ENCODE measurements at regions not wholly inside any gene's neighbourhood (a gene's known extent, or its start where the extent isn't known, plus 50 kb on each side); places are given as distances from the start of the nearest gene placed in this dataset.

DNA sequence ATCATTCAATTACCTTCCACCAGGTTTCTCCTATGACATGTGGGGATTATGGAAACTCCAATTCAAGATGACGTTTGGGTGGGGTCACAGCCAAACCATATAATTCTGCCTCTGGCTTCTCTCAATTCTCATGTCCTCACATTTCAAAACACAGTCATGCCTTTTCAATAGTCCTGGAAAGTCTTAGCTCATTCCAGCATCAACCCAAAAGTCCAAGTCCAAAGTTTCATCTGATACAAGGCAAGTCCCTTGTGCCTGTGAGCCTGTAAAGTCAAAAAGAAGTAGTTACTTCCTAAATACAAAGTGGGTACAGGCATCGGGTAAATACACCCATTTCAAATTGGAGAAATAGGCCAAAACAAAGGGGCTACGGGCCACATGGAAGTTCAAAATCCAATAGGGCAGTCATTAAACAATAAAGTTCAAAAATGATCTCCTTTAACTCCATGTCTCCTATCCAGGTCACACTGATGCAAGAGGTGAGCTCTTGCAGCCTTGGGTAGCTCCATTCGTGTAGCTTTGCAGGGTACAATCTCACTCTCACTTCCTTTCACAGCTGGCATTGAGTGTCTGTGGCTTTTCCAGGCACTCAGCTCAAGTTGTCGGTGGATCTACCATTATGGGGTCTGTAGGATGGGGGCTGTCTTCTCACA is 112.9 kb downstream of the FCRL5 start:
- H2AFZ ChIP-seq (ENCODE audit: insufficient read depth, low read length, poor library complexity): no peak overlapping the region
- no peak overlapping the region for H2BK5ac ChIP-seq (ENCODE audit: low read depth, low read length, poor library complexity)
- no peak overlapping the region for H3K4me2 ChIP-seq (ENCODE audit: low read length)
- H3K18ac ChIP-seq (ENCODE audit: low read length): no peak overlapping the region
- no peak overlapping the region for H2BK120ac ChIP-seq (ENCODE audit: insufficient read depth, low read length, poor library complexity)
- peaks cover 4% of the 10 kb centered on the region for H3K27me3 ChIP-seq (ENCODE audit: insufficient read depth, low read length)
- H3K9ac ChIP-seq (ENCODE audit: low read length): no peak overlapping the region
- no peaks in the 10 kb centered on the region for H3K9me3 ChIP-seq (ENCODE audit: insufficient read depth, low read depth, low read length)
- no peak overlapping the region for H4K8ac ChIP-seq (ENCODE audit: low read depth, low read length)
- no peaks in the 10 kb centered on the region for H3K79me1 ChIP-seq (ENCODE audit: low read length)
- H2AK5ac ChIP-seq (ENCODE audit: low read length): no peak overlapping the region
- no peak for DNase-seq
- H3K79me2 ChIP-seq (ENCODE audit: control insufficient read depth, insufficient read depth, low read length, poor library complexity): no peaks in the 10 kb centered on the region
- no peak overlapping the region for H4K91ac ChIP-seq (ENCODE audit: low read depth, low read length)
- no peak overlapping the region for H3K14ac ChIP-seq (ENCODE audit: low read length)
- no CpG with 5 or more reads among the region's 5 CpGs for WGBS (ENCODE audit: extremely low coverage, insufficient coverage, insufficient read length)
- no peak overlapping the region for H3K23ac ChIP-seq (ENCODE audit: low read length)
- H4K12ac ChIP-seq (ENCODE audit: low read depth, low read length): no peak overlapping the region
- no peak overlapping the region for H3K4me3 ChIP-seq (ENCODE audit: low read depth, low read length)
- H3K4ac ChIP-seq (ENCODE audit: low read depth, low read length): no peak overlapping the region
- H3K27ac ChIP-seq (ENCODE audit: low read depth, low read length): no peak overlapping the region
- no peak overlapping the region for H2BK12ac ChIP-seq (ENCODE audit: low read length)
- H3K36me3 ChIP-seq (ENCODE audit: control insufficient read depth in 1 of 2, insufficient read depth in 2 of 2, low read length in 2 of 2): no peaks in the 10 kb centered on the region
- peaks cover 0 to 2% of the 10 kb centered on the region in 2 experiments for H3K4me1 ChIP-seq (ENCODE audit: control insufficient read depth in 1 of 2, insufficient read depth in 2 of 2, low read length in 2 of 2)

- no peak overlapping the region for H3K4me3 ChIP-seq (ENCODE audit: low read depth, low read length)
- no peak overlapping the region for H4K8ac ChIP-seq (ENCODE audit: low read depth, low read length)
- no peak overlapping the region for H4K12ac ChIP-seq (ENCODE audit: low read depth, low read length)
- DNase-seq: no peak
- H3K14ac ChIP-seq (ENCODE audit: low read length): no peak overlapping the region
- no peaks in the 10 kb centered on the region for H3K79me2 ChIP-seq (ENCODE audit: control insufficient read depth, insufficient read depth, low read length, poor library complexity)
- no peak overlapping the region for H3K23ac ChIP-seq (ENCODE audit: low read length)
- no peak overlapping the region for H2BK5ac ChIP-seq (ENCODE audit: low read depth, low read length, poor library complexity)
- peaks cover 0 to 2% of the 10 kb centered on the region in 2 experiments for H3K4me1 ChIP-seq (ENCODE audit: control insufficient read depth in 1 of 2, insufficient read depth in 2 of 2, low read length in 2 of 2)
- H2AFZ ChIP-seq (ENCODE audit: insufficient read depth, low read length, poor library complexity): no peak overlapping the region
- no peak overlapping the region for H4K91ac ChIP-seq (ENCODE audit: low read depth, low read length)
- no peak overlapping the region for H3K27ac ChIP-seq (ENCODE audit: low read depth, low read length)
- H3K79me1 ChIP-seq (ENCODE audit: low read length): no peaks in the 10 kb centered on the region
- no peak overlapping the region for H3K9ac ChIP-seq (ENCODE audit: low read length)
- no peak overlapping the region for H3K4me2 ChIP-seq (ENCODE audit: low read length)
- peaks cover 4% of the 10 kb centered on the region for H3K27me3 ChIP-seq (ENCODE audit: insufficient read depth, low read length)
- H3K36me3 ChIP-seq (ENCODE audit: control insufficient read depth in 1 of 2, insufficient read depth in 2 of 2, low read length in 2 of 2): no peaks in the 10 kb centered on the region
- H2AK5ac ChIP-seq (ENCODE audit: low read length): no peak overlapping the region
- no peak overlapping the region for H3K4ac ChIP-seq (ENCODE audit: low read depth, low read length)
- H2BK120ac ChIP-seq (ENCODE audit: insufficient read depth, low read length, poor library complexity): no peak overlapping the region
- no peak overlapping the region for H3K18ac ChIP-seq (ENCODE audit: low read length)
- H2BK12ac ChIP-seq (ENCODE audit: low read length): no peak overlapping the region
- H3K9me3 ChIP-seq (ENCODE audit: insufficient read depth, low read depth, low read length): no peaks in the 10 kb centered on the region
These were observed 113.7 kb downstream of the FCRL5 start for GRCh38 chr1:157438613-157439012.

DNA sequence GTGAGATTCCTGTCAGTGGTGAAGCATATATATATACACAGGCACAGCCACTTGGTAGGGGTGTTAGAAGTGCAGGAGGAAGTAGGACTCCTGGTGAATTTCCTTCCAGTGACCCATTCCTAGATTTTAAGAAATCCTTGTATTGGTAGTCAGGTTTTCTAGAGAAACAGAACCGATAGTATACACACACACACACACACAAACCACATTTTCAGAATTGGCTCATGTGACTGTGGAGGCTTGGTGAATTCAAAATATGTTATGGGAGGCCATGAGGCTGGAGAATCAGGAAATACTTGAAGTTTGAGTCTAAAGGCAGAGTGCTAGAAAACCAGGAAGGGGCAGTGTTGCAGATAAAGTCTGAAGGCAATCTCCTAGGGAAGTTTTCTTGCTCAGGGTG is 114.2 kb downstream of the FCRL5 start:
- Histone ChIP-seq H3K4me2 (ENCODE audit: low read length) (no peak overlapping the region), H3K23ac (ENCODE audit: low read length) (no peak overlapping the region), H3K27me3 (ENCODE audit: insufficient read depth, low read length) (peaks cover 4% of the 10 kb centered on the region), H3K18ac (ENCODE audit: low read length) (no peak overlapping the region), H2BK12ac (ENCODE audit: low read length) (no peak overlapping the region), H2AK5ac (ENCODE audit: low read length) (no peak overlapping the region), H3K4me1 (ENCODE audit: control insufficient read depth in 1 of 2, insufficient read depth in 2 of 2, low read length in 2 of 2) (peaks cover 0 to 2% of the 10 kb centered on the region in 2 experiments), H3K4ac (ENCODE audit: low read depth, low read length) (no peak overlapping the region), H2AFZ (ENCODE audit: insufficient read depth, low read length, poor library complexity) (no peak overlapping the region), H2BK5ac (ENCODE audit: low read depth, low read length, poor library complexity) (no peak overlapping the region), H3K79me1 (ENCODE audit: low read length) (no peaks in the 10 kb centered on the region), H3K79me2 (ENCODE audit: control insufficient read depth, insufficient read depth, low read length, poor library complexity) (no peaks in the 10 kb centered on the region), H4K91ac (ENCODE audit: low read depth, low read length) (no peak overlapping the region), H4K12ac (ENCODE audit: low read depth, low read length) (no peak overlapping the region), H3K14ac (ENCODE audit: low read length) (no peak overlapping the region), H2BK120ac (ENCODE audit: insufficient read depth, low read length, poor library complexity) (no peak overlapping the region), H3K9me3 (ENCODE audit: insufficient read depth, low read depth, low read length) (no peaks in the 10 kb centered on the region), H3K27ac (ENCODE audit: low read depth, low read length) (no peak overlapping the region), H3K4me3 (ENCODE audit: low read depth, low read length) (no peak overlapping the region), H3K9ac (ENCODE audit: low read length) (no peak overlapping the region), H4K8ac (ENCODE audit: low read depth, low read length) (no peak overlapping the region), H3K36me3 (ENCODE audit: control insufficient read depth in 1 of 2, insufficient read depth in 2 of 2, low read length in 2 of 2) (no peaks in the 10 kb centered on the region)
- DNase-seq: peak in 1 of 2 donors; percentile 43
- no CpG with 5 or more reads among the region's 1 CpG for whole genome bisulfite sequencing (ENCODE audit: extremely low coverage, insufficient coverage, insufficient read length)

GRCh38 chr1:157437296-157437695 is 115.0 kb downstream of the FCRL5 start:
- Histone ChIP-seq H4K8ac (ENCODE audit: low read depth, low read length) (no peak overlapping the region), H4K91ac (ENCODE audit: low read depth, low read length) (no peak overlapping the region), H4K12ac (ENCODE audit: low read depth, low read length) (no peak overlapping the region), H3K9me3 (ENCODE audit: insufficient read depth, low read depth, low read length) (no peaks in the 10 kb centered on the region), H3K4ac (ENCODE audit: low read depth, low read length) (no peak overlapping the region), H3K27me3 (ENCODE audit: insufficient read depth, low read length) (peaks cover 4% of the 10 kb centered on the region), H3K14ac (ENCODE audit: low read length) (no peak overlapping the region), H3K18ac (ENCODE audit: low read length) (no peak overlapping the region), H3K4me3 (ENCODE audit: low read depth, low read length) (no peak overlapping the region), H3K79me1 (ENCODE audit: low read length) (no peaks in the 10 kb centered on the region), H2BK5ac (ENCODE audit: low read depth, low read length, poor library complexity) (no peak overlapping the region), H2AK5ac (ENCODE audit: low read length) (no peak overlapping the region), H3K9ac (ENCODE audit: low read length) (no peak overlapping the region), H2BK12ac (ENCODE audit: low read length) (no peak overlapping the region), H3K79me2 (ENCODE audit: control insufficient read depth, insufficient read depth, low read length, poor library complexity) (no peaks in the 10 kb centered on the region), H2BK120ac (ENCODE audit: insufficient read depth, low read length, poor library complexity) (no peak overlapping the region), H2AFZ (ENCODE audit: insufficient read depth, low read length, poor library complexity) (no peak overlapping the region), H3K23ac (ENCODE audit: low read length) (no peak overlapping the region), H3K4me2 (ENCODE audit: low read length) (no peak overlapping the region), H3K4me1 (ENCODE audit: control insufficient read depth in 1 of 2, insufficient read depth in 2 of 2, low read length in 2 of 2) (peaks cover 0 to 2% of the 10 kb centered on the region in 2 experiments), H3K36me3 (ENCODE audit: control insufficient read depth in 1 of 2, insufficient read depth in 2 of 2, low read length in 2 of 2) (no peaks in the 10 kb centered on the region), H3K27ac (ENCODE audit: low read depth, low read length) (no peak overlapping the region)
- WGBS (ENCODE audit: extremely low coverage, insufficient coverage, insufficient read length): no CpG with 5 or more reads among the region's 4 CpGs
- DNase-seq: peak; percentile 2 to 10
